Caco-2 (cell line): ENCODE measurements at regions not wholly inside any gene's neighbourhood (a gene's known extent, or its start where the extent isn't known, plus 50 kb on each side); places are given as distances from the start of the nearest gene placed in this dataset.

Experiments used
- BruUV-seq: library from RNA; stranded (reverse); fragments of 400-500 nt; replicated peaks from 2 replicates; lab custom pipeline; 2021; lab: Mats Ljungman, UMichigan
- CTCF ChIA-PET: fragments of 300-600 bp; sonication (Branson Sonifier 250); formaldehyde crosslinking; loops from one replicate; lab custom pipeline; 2022; ENCODE audit warnings: antibody characterized with exemption; lab: Charles Lee
- POLR2A ChIA-PET: fragments of 300-600 bp; sonication (Branson Sonifier 250); formaldehyde crosslinking; loops from one replicate; lab custom pipeline; 2022; ENCODE audit warnings: antibody characterized with exemption; lab: Charles Lee
- DNase-seq, 2 experiments: peaks; one replicate each; pipeline versions ENCODE4 v3.0.0 to v3.0.0-alpha.2; 2020 to 2022
- H3K27me3 ChIP-seq: replicated peaks from 2 replicates; pipeline ENCODE4 v1.6.0; 2011; ENCODE audit warnings: low read length; ENCODE audit not compliant: control insufficient read depth, insufficient read depth
- H3K36me3 ChIP-seq: 2 replicates; pipeline ENCODE4 v1.5.1; 2011; ENCODE audit warnings: low read length; ENCODE audit not compliant: control insufficient read depth, insufficient read depth
- H3K4me1 ChIP-seq: fragments of 250-450 bp; sonication (Bioruptor Pico); 2 replicates; pipeline ENCODE4 v1.5.1; 2020; ENCODE audit warnings: mild to moderate bottlenecking
- H3K4me3 ChIP-seq: 2 replicates; pipeline ENCODE4 v1.5.1; 2011; ENCODE audit warnings: low read depth, mild to moderate bottlenecking, control low read depth, low read length
- H3K9me3 ChIP-seq: fragments of 250-450 bp; sonication (Bioruptor Pico); 2 replicates; pipeline ENCODE4 v1.5.1; 2020; ENCODE audit warnings: mild to moderate bottlenecking, moderate library complexity
- H3K27ac Mint-ChIP-seq: one replicate; pipeline ENCODE4 v1.8.0; 2022; ENCODE audit warnings: mixed read lengths; ENCODE audit not compliant: unreplicated experiment
- H3K27me3 Mint-ChIP-seq: one replicate; pipeline ENCODE4 v1.8.0; 2022; ENCODE audit warnings: mixed read lengths; ENCODE audit not compliant: insufficient read depth, unreplicated experiment
- H3K36me3 Mint-ChIP-seq: one replicate; pipeline ENCODE4 v1.8.0; 2022; ENCODE audit warnings: mild to moderate bottlenecking, mixed read lengths; ENCODE audit not compliant: insufficient read depth, unreplicated experiment
- H3K4me1 Mint-ChIP-seq: one replicate; pipeline ENCODE4 v1.8.0; 2022; ENCODE audit warnings: low read depth, mixed read lengths; ENCODE audit not compliant: unreplicated experiment
- H3K4me3 Mint-ChIP-seq: one replicate; pipeline ENCODE4 v1.8.0; 2022; ENCODE audit warnings: mild to moderate bottlenecking, moderate library complexity, mixed read lengths; ENCODE audit not compliant: unreplicated experiment
- H3K9me3 Mint-ChIP-seq: one replicate; pipeline ENCODE4 v1.8.0; 2022; ENCODE audit warnings: mixed read lengths; ENCODE audit not compliant: unreplicated experiment
- intact Hi-C: fragments of 100-400 bp; cut with micrococcal nuclease; formaldehyde crosslinking; loops from one replicate; pipeline ENCODE4 v1.10.0; 2022; ENCODE audit not compliant: unreplicated experiment
- TF ChIP-seq, protein P1 (sequence below), 2 experiments: fragments of 200-600 bp in 1 of 2; IDR thresholded peaks; 1 replicate in 1 of 2; 2 replicates in 1 of 2; pipeline versions ENCODE4 v1.5.1 to v1.8.0; 2011 to 2022; ENCODE audit warnings: antibody characterized with exemption in 1 of 2, control low read depth in 1 of 2, inconsistent platforms in 1 of 2, low read depth in 1 of 2, low read length in 1 of 2, mild to moderate bottlenecking in 1 of 2, moderate library complexity in 1 of 2; ENCODE audit not compliant: insufficient read depth in 1 of 2, severe bottlenecking in 1 of 2, unreplicated experiment in 1 of 2

DNA sequence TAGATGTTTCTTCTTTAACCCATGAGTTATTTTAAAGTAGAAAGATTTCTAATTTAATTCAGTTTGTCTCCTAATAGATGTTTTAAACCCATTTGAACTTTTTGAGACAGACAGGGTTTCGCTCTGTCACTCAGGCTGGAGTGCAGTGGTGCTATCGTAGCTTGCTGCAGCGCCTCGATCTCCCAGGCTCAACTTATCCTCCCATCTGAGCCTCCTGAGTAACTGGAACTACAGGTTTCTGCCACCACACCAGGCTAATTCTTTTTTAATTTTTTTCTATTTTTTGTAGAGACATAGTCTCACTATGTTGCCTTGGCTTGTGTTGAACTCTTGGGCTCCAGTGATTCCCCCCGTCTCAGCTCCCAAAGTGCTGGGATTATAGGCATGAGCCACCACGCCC is 53.0 kb upstream of the RAB18 start:
- Mint-ChIP-seq H3K9me3 (peaks cover 13% of the 10 kb centered on the region), H3K36me3 (no peaks in the 10 kb centered on the region), H3K4me3 (no peak overlapping the region), H3K4me1 (peaks cover 40% of the 10 kb centered on the region), H3K27ac (no peak overlapping the region), H3K27me3 (no peaks in the 10 kb centered on the region)
- no peaks in the 10 kb centered on the region for H3K27me3 ChIP-seq
- H3K4me3 ChIP-seq: no peak overlapping the region
- no peaks in the 10 kb centered on the region for H3K36me3 ChIP-seq
- TF ChIP-seq, protein P1, sequence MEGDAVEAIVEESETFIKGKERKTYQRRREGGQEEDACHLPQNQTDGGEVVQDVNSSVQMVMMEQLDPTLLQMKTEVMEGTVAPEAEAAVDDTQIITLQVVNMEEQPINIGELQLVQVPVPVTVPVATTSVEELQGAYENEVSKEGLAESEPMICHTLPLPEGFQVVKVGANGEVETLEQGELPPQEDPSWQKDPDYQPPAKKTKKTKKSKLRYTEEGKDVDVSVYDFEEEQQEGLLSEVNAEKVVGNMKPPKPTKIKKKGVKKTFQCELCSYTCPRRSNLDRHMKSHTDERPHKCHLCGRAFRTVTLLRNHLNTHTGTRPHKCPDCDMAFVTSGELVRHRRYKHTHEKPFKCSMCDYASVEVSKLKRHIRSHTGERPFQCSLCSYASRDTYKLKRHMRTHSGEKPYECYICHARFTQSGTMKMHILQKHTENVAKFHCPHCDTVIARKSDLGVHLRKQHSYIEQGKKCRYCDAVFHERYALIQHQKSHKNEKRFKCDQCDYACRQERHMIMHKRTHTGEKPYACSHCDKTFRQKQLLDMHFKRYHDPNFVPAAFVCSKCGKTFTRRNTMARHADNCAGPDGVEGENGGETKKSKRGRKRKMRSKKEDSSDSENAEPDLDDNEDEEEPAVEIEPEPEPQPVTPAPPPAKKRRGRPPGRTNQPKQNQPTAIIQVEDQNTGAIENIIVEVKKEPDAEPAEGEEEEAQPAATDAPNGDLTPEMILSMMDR (IDR thresholded peaks at IDR 0.05; ENCODE audit: insufficient read depth in 1 of 2, low read depth in 1 of 2, low read length in 1 of 2, severe bottlenecking in 1 of 2, unreplicated experiment in 1 of 2): no peak
- POLR2A ChIA-PET: no interaction called here
- peaks cover 22% of the 10 kb centered on the region for H3K4me1 ChIP-seq
- intact Hi-C loops: no loop called here
- H3K9me3 ChIP-seq: no peaks in the 10 kb centered on the region
- CTCF ChIA-PET: no interaction called here
- no peak for DNase-seq
- no TSS peak for BruUV-seq

DNA sequence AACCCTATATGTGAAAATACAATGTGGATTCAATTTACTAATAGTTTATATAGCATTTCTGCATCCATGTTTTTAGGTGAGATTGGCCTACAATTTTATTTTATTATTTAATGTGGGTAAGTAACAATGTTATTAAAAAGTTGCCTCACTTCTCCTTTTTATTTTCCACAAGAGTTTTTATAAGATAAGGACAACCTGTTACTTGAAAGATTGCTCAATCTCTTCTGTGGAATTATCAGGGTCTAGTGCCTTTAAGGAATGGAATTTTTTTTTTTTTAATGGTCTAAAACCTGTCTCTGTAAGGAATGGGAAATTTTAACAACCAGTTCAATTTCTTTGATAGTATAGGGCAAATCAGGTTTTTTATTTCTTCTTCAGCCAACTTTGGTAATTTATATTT is 53.9 kb upstream of the RAB18 start:
- no peaks in the 10 kb centered on the region for H3K27me3 ChIP-seq
- Mint-ChIP-seq H3K27ac (no peak overlapping the region), H3K4me1 (peaks cover 33% of the 10 kb centered on the region), H3K4me3 (no peak overlapping the region), H3K27me3 (no peaks in the 10 kb centered on the region), H3K36me3 (no peaks in the 10 kb centered on the region), H3K9me3 (peaks cover 13% of the 10 kb centered on the region)
- no peaks in the 10 kb centered on the region for H3K36me3 ChIP-seq
- CTCF ChIA-PET: no interaction called here
- no peaks in the 10 kb centered on the region for H3K9me3 ChIP-seq
- DNase-seq: no peak
- TF ChIP-seq, protein P1 (IDR thresholded peaks at IDR 0.05; ENCODE audit: insufficient read depth in 1 of 2, low read depth in 1 of 2, low read length in 1 of 2, severe bottlenecking in 1 of 2, unreplicated experiment in 1 of 2): no peak
- intact Hi-C loops: no loop called here
- H3K4me3 ChIP-seq: no peak overlapping the region
- peaks cover 13% of the 10 kb centered on the region for H3K4me1 ChIP-seq
- POLR2A ChIA-PET: no interaction called here
- no TSS peak for BruUV-seq

DNA sequence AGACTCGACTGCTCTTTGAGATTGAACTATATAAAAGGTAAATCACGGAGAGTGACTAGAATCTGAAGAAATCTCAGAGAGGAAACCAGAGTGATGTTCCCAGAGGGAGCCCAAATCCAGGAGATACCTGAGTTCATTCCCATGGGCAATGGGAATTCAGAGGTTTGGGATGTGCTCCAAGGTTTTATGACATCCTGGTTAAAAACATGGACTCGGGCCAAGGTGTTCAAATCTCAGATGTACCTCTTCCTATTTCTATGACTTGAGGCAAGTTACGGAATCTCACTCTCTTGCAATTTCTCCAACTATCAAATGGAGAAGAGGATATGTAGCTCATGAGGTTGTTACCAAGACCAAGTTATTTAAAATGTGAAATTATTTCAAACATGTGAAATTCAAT is 54.5 kb upstream of the RAB18 start:
- Mint-ChIP-seq H3K36me3 (no peaks in the 10 kb centered on the region), H3K9me3 (peaks cover 13% of the 10 kb centered on the region), H3K27ac (no peak overlapping the region), H3K4me3 (no peak overlapping the region), H3K4me1 (peaks cover 27% of the 10 kb centered on the region), H3K27me3 (no peaks in the 10 kb centered on the region)
- intact Hi-C loops: loop anchor here (5.0 kb wide), 2 partner anchors 93 to 793 kb away; no protein-coding TSS in a partner anchor
- H3K36me3 ChIP-seq: no peaks in the 10 kb centered on the region
- H3K4me3 ChIP-seq: no peak overlapping the region
- no TSS peak for BruUV-seq
- CTCF ChIA-PET: no interaction called here
- no peaks in the 10 kb centered on the region for H3K27me3 ChIP-seq
- peaks cover 7% of the 10 kb centered on the region for H3K4me1 ChIP-seq
- TF ChIP-seq, protein P1 (IDR thresholded peaks at IDR 0.05; ENCODE audit: insufficient read depth in 1 of 2, low read depth in 1 of 2, low read length in 1 of 2, severe bottlenecking in 1 of 2, unreplicated experiment in 1 of 2): no peak
- H3K9me3 ChIP-seq: no peaks in the 10 kb centered on the region
- DNase-seq: no peak
- POLR2A ChIA-PET: no interaction called here
